Parathyroid adenoma (tissue), 2 donors: ENCODE measurements at regions not wholly inside any gene's neighbourhood (a gene's known extent, or its start where the extent isn't known, plus 50 kb on each side); places are given as distances from the start of the nearest gene placed in this dataset.

Experiments
- H2AFZ ChIP-seq: fragments of 300-600 bp; sonication (generic); one replicate; pipeline ENCODE4 v1.7.0; 2017; ENCODE audit warnings: antibody characterized with exemption, mild to moderate bottlenecking
- H3K27ac ChIP-seq: fragments of 300-600 bp; sonication (generic); one replicate; pipeline ENCODE4 v1.7.0; 2017
- H3K27me3 ChIP-seq: fragments of 300-600 bp; sonication (generic); one replicate; pipeline ENCODE4 v1.7.0; 2017; ENCODE audit warnings: low read length; ENCODE audit not compliant: control insufficient read depth, insufficient read depth
- H3K36me3 ChIP-seq: fragments of 300-600 bp; sonication (generic); one replicate; pipeline ENCODE4 v1.7.0; 2017; ENCODE audit warnings: low read length; ENCODE audit not compliant: control insufficient read depth, insufficient read depth
- H3K4me1 ChIP-seq: fragments of 300-600 bp; sonication (generic); one replicate; pipeline ENCODE4 v1.7.0; 2017; ENCODE audit warnings: control low read depth
- H3K4me2 ChIP-seq: fragments of 300-600 bp; sonication (generic); one replicate; pipeline ENCODE4 v1.7.0; 2017; ENCODE audit warnings: low read length
- H3K4me3 ChIP-seq: fragments of 300-600 bp; sonication (generic); one replicate; pipeline ENCODE4 v1.7.0; 2017; ENCODE audit warnings: low read depth, low read length
- H3K79me2 ChIP-seq: fragments of 300-600 bp; sonication (generic); one replicate; pipeline ENCODE4 v1.7.0; 2017; ENCODE audit warnings: control low read depth
- H3K9ac ChIP-seq: fragments of 300-600 bp; sonication (generic); one replicate; pipeline ENCODE4 v1.7.0; 2017; ENCODE audit warnings: mild to moderate bottlenecking
- H3K9me3 ChIP-seq: fragments of 300-600 bp; sonication (generic); one replicate; pipeline ENCODE4 v1.7.0; 2017; ENCODE audit warnings: low read length; ENCODE audit not compliant: control insufficient read depth
- TF ChIP-seq, protein P1 (sequence below): fragments of 300-600 bp; sonication (generic); IDR thresholded peaks from one replicate; pipeline ENCODE4 v1.7.0; 2017; ENCODE audit warnings: antibody characterized with exemption, mild to moderate bottlenecking
- donor health status: primary hyperparathyroidism.

DNA sequence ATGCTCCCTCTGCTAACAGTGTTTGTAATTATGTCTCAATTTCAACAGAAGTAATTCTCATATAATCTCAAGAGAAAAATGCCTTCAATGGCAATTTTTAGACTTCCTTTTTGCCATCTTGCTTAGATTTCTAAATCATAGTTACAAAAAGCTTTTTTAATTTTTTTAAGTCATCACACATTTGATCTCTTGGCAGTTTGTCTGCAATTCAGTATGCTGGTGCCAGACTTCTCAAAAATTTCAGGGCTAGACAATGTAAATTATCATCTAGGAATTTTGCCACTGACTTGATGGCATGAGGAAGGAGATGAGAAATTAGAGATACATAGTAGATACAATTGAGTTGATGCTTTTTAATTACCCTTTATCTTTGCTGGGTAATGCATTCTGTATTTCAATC, 1176.7 kb upstream of the CNTN5 start:
- H3K27me3 ChIP-seq = no peaks in the 10 kb centered on the region
- H3K9me3 ChIP-seq = no peaks in the 10 kb centered on the region
- no peak overlapping the region for H3K27ac ChIP-seq
- no peak overlapping the region for H3K4me3 ChIP-seq
- H3K4me2 ChIP-seq = no peak overlapping the region
- no peaks in the 10 kb centered on the region for H3K79me2 ChIP-seq
- no peak overlapping the region for H2AFZ ChIP-seq
- no peaks in the 10 kb centered on the region for H3K4me1 ChIP-seq
- TF ChIP-seq, protein P1, sequence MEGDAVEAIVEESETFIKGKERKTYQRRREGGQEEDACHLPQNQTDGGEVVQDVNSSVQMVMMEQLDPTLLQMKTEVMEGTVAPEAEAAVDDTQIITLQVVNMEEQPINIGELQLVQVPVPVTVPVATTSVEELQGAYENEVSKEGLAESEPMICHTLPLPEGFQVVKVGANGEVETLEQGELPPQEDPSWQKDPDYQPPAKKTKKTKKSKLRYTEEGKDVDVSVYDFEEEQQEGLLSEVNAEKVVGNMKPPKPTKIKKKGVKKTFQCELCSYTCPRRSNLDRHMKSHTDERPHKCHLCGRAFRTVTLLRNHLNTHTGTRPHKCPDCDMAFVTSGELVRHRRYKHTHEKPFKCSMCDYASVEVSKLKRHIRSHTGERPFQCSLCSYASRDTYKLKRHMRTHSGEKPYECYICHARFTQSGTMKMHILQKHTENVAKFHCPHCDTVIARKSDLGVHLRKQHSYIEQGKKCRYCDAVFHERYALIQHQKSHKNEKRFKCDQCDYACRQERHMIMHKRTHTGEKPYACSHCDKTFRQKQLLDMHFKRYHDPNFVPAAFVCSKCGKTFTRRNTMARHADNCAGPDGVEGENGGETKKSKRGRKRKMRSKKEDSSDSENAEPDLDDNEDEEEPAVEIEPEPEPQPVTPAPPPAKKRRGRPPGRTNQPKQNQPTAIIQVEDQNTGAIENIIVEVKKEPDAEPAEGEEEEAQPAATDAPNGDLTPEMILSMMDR = no peak
- H3K9ac ChIP-seq = no peak overlapping the region
- H3K36me3 ChIP-seq = no peaks in the 10 kb centered on the region

DNA sequence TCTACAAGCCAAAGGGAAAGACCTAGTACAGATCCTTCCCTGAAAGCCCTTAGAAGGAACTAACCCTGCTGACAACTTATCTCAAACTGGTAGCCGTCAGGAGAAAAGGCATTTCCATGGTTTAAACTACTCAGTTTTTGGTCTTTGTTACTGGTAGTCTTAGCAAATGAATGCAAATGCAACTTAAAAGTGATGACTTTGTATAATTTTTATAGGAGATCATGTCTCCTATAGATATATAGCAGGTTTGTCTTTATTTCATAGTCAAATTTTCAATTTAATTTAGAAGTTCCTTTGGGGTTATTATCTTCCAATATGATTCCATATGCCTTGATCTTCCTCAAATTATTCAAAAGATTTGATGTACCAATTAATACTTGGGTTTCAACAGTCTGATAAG, 1173.0 kb upstream of the CNTN5 start:
- Histone ChIP-seq H3K27me3 (no peaks in the 10 kb centered on the region), H3K79me2 (no peaks in the 10 kb centered on the region), H3K4me1 (no peaks in the 10 kb centered on the region), H2AFZ (no peak overlapping the region), H3K36me3 (no peaks in the 10 kb centered on the region), H3K9ac (no peak overlapping the region), H3K4me2 (no peak overlapping the region), H3K4me3 (no peak overlapping the region), H3K27ac (no peak overlapping the region), H3K9me3 (no peaks in the 10 kb centered on the region)
- TF ChIP-seq, protein P1 = no peak

- no peaks in the 10 kb centered on the region for H3K79me2 ChIP-seq
- no peak overlapping the region for H3K9ac ChIP-seq
- H3K36me3 ChIP-seq = no peaks in the 10 kb centered on the region
- H3K9me3 ChIP-seq = no peaks in the 10 kb centered on the region
- TF ChIP-seq, protein P1 = no peak
- H3K4me1 ChIP-seq = no peaks in the 10 kb centered on the region
- no peak overlapping the region for H3K4me2 ChIP-seq
- H3K27ac ChIP-seq = no peak overlapping the region
- H3K27me3 ChIP-seq = no peaks in the 10 kb centered on the region
- H2AFZ ChIP-seq = no peak overlapping the region
- no peak overlapping the region for H3K4me3 ChIP-seq
These were observed 1170.0 kb upstream of the CNTN5 start for GRCh38 chr11:97850701-97851100.

- no peaks in the 10 kb centered on the region for H3K9me3 ChIP-seq
- no peak overlapping the region for H2AFZ ChIP-seq
- no peaks in the 10 kb centered on the region for H3K4me1 ChIP-seq
- no peak overlapping the region for H3K4me3 ChIP-seq
- no peaks in the 10 kb centered on the region for H3K36me3 ChIP-seq
- H3K27me3 ChIP-seq = no peaks in the 10 kb centered on the region
- TF ChIP-seq, protein P1 = no peak
- H3K79me2 ChIP-seq = no peaks in the 10 kb centered on the region
- no peak overlapping the region for H3K9ac ChIP-seq
- no peak overlapping the region for H3K27ac ChIP-seq
- no peak overlapping the region for H3K4me2 ChIP-seq
These were observed 1166.4 kb upstream of the CNTN5 start for GRCh38 chr11:97854357-97854756.

DNA sequence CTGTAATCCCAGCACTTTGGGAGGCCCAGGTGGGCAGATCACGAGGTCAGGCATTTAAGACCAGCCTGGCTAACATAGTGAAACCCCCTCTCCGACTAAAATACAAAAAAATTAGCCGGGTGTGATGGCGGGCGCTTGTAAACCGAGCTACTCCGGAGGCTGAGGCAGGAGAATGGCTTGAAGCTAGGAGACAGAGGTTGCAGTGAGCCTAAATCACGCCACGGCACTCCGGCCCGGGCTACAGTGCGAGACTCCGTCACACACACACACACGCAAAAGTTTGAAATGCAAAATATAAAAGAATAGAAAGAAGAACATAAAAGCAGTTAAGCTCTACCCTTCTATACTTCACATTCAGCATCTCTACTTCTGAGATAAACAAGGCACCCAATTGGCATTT, 1165.9 kb upstream of the CNTN5 start:
- H3K79me2 ChIP-seq = no peaks in the 10 kb centered on the region
- TF ChIP-seq, protein P1 = no peak
- no peak overlapping the region for H3K4me3 ChIP-seq
- no peak overlapping the region for H3K27ac ChIP-seq
- no peak overlapping the region for H2AFZ ChIP-seq
- no peaks in the 10 kb centered on the region for H3K36me3 ChIP-seq
- no peak overlapping the region for H3K4me2 ChIP-seq
- H3K9ac ChIP-seq = no peak overlapping the region
- H3K27me3 ChIP-seq = no peaks in the 10 kb centered on the region
- no peaks in the 10 kb centered on the region for H3K4me1 ChIP-seq
- H3K9me3 ChIP-seq = no peaks in the 10 kb centered on the region
